ENCODE measurements at regions not wholly inside any gene's neighbourhood (a gene's known extent, or its start where the extent isn't known, plus 50 kb on each side); places are given as distances from the start of the nearest gene placed in this dataset.
"Not testable (repeated sequence)": the region's sequence is repeated elsewhere in the genome, so short reads cannot be mapped to it uniquely, and the experiment has no call there.

GRCh38 chr4:62431513-62432231 lies 1231.5 kb downstream of the ADGRL3 start:
- not testable (repeated sequence) for H3K9me3 ChIP-seq (ENCODE audit: control insufficient read depth, insufficient read depth, low read length); H3K36me3 ChIP-seq (ENCODE audit: insufficient read depth, low read length); H3K9ac ChIP-seq (ENCODE audit: low read depth, low read length); H3K4me1 ChIP-seq (ENCODE audit: insufficient read depth, low read length)

GRCh38 chr4:62429297-62429696 lies 1229.2 kb downstream of the ADGRL3 start:
- no peak overlapping the region for H3K9ac ChIP-seq (ENCODE audit: low read depth, low read length)
- H3K9me3 ChIP-seq (ENCODE audit: control insufficient read depth, insufficient read depth, low read length) = peaks cover 3% of the 10 kb centered on the region; the same call in 1 of the 2 replicates
- H3K36me3 ChIP-seq (ENCODE audit: insufficient read depth, low read length) = no peaks in the 10 kb centered on the region; the same call in 1 of the 2 replicates
- H3K4me1 ChIP-seq (ENCODE audit: insufficient read depth, low read length) = peaks cover 5% of the 10 kb centered on the region; the same call in 1 of the 2 replicates

GRCh38 chr4:62415256-62415655 lies 1215.1 kb downstream of the ADGRL3 start:
- no peaks in the 10 kb centered on the region for H3K36me3 ChIP-seq (ENCODE audit: insufficient read depth, low read length)
- no peaks in the 10 kb centered on the region for H3K9me3 ChIP-seq (ENCODE audit: control insufficient read depth, insufficient read depth, low read length)
- no peaks in the 10 kb centered on the region for H3K4me1 ChIP-seq (ENCODE audit: insufficient read depth, low read length)
- no peak overlapping the region for H3K9ac ChIP-seq (ENCODE audit: low read depth, low read length)

GRCh38 chr4:62414563-62414962 lies 1214.4 kb downstream of the ADGRL3 start:
- H3K4me1 ChIP-seq (ENCODE audit: insufficient read depth, low read length) = no peaks in the 10 kb centered on the region
- no peaks in the 10 kb centered on the region for H3K9me3 ChIP-seq (ENCODE audit: control insufficient read depth, insufficient read depth, low read length)
- H3K36me3 ChIP-seq (ENCODE audit: insufficient read depth, low read length) = no peaks in the 10 kb centered on the region
- H3K9ac ChIP-seq (ENCODE audit: low read depth, low read length) = no peak overlapping the region

GRCh38 chr4:62410371-62411003 lies 1210.4 kb downstream of the ADGRL3 start:
- Histone ChIP-seq H3K9me3 (ENCODE audit: control insufficient read depth, insufficient read depth, low read length) (no peaks in the 10 kb centered on the region), H3K9ac (ENCODE audit: low read depth, low read length) (no peak overlapping the region), H3K4me1 (ENCODE audit: insufficient read depth, low read length) (no peaks in the 10 kb centered on the region), H3K36me3 (ENCODE audit: insufficient read depth, low read length) (no peaks in the 10 kb centered on the region)

- no peaks in the 10 kb centered on the region for H3K9me3 ChIP-seq (ENCODE audit: control insufficient read depth, insufficient read depth, low read length)
- no peak overlapping the region for H3K9ac ChIP-seq (ENCODE audit: low read depth, low read length)
- no peaks in the 10 kb centered on the region for H3K36me3 ChIP-seq (ENCODE audit: insufficient read depth, low read length)
- H3K4me1 ChIP-seq (ENCODE audit: insufficient read depth, low read length) = no peaks in the 10 kb centered on the region
Observed at GRCh38 chr4:62408454-62408853, 1208.3 kb downstream of the ADGRL3 start.

GRCh38 chr4:62407534-62407933 lies 1207.4 kb downstream of the ADGRL3 start:
- no peaks in the 10 kb centered on the region for H3K36me3 ChIP-seq (ENCODE audit: insufficient read depth, low read length)
- H3K9me3 ChIP-seq (ENCODE audit: control insufficient read depth, insufficient read depth, low read length) = no peaks in the 10 kb centered on the region
- H3K9ac ChIP-seq (ENCODE audit: low read depth, low read length) = no peak overlapping the region
- no peaks in the 10 kb centered on the region for H3K4me1 ChIP-seq (ENCODE audit: insufficient read depth, low read length)

- H3K9ac ChIP-seq (ENCODE audit: low read depth, low read length) = no peak overlapping the region
- H3K9me3 ChIP-seq (ENCODE audit: control insufficient read depth, insufficient read depth, low read length) = no peaks in the 10 kb centered on the region
- H3K36me3 ChIP-seq (ENCODE audit: insufficient read depth, low read length) = no peaks in the 10 kb centered on the region
- H3K4me1 ChIP-seq (ENCODE audit: insufficient read depth, low read length) = no peaks in the 10 kb centered on the region
Observed at GRCh38 chr4:62402088-62402806, 1202.1 kb downstream of the ADGRL3 start.

- no peaks in the 10 kb centered on the region for H3K4me1 ChIP-seq (ENCODE audit: insufficient read depth, low read length)
- no peaks in the 10 kb centered on the region for H3K9me3 ChIP-seq (ENCODE audit: control insufficient read depth, insufficient read depth, low read length)
- H3K9ac ChIP-seq (ENCODE audit: low read depth, low read length) = no peak overlapping the region
- no peaks in the 10 kb centered on the region for H3K36me3 ChIP-seq (ENCODE audit: insufficient read depth, low read length)
Observed at GRCh38 chr4:62399242-62399641, 1199.1 kb downstream of the ADGRL3 start.

- Histone ChIP-seq H3K9ac (ENCODE audit: low read depth, low read length) (no peak overlapping the region), H3K4me1 (ENCODE audit: insufficient read depth, low read length) (no peaks in the 10 kb centered on the region), H3K36me3 (ENCODE audit: insufficient read depth, low read length) (no peaks in the 10 kb centered on the region), H3K9me3 (ENCODE audit: control insufficient read depth, insufficient read depth, low read length) (no peaks in the 10 kb centered on the region)
Observed at GRCh38 chr4:62398318-62398717, 1198.2 kb downstream of the ADGRL3 start.

GRCh38 chr4:62394766-62395165 lies 1194.6 kb downstream of the ADGRL3 start:
- H3K4me1 ChIP-seq (ENCODE audit: insufficient read depth, low read length) = no peaks in the 10 kb centered on the region
- H3K9ac ChIP-seq (ENCODE audit: low read depth, low read length) = no peak overlapping the region
- H3K9me3 ChIP-seq (ENCODE audit: control insufficient read depth, insufficient read depth, low read length) = no peaks in the 10 kb centered on the region
- no peaks in the 10 kb centered on the region for H3K36me3 ChIP-seq (ENCODE audit: insufficient read depth, low read length)

GRCh38 chr4:62387808-62388207 lies 1187.7 kb downstream of the ADGRL3 start:
- Histone ChIP-seq H3K9ac (ENCODE audit: low read depth, low read length) (no peak overlapping the region), H3K36me3 (ENCODE audit: insufficient read depth, low read length) (no peaks in the 10 kb centered on the region), H3K9me3 (ENCODE audit: control insufficient read depth, insufficient read depth, low read length) (no peaks in the 10 kb centered on the region), H3K4me1 (ENCODE audit: insufficient read depth, low read length) (no peaks in the 10 kb centered on the region)

GRCh38 chr4:62377700-62378099 lies 1177.6 kb downstream of the ADGRL3 start:
- H3K4me1 ChIP-seq (ENCODE audit: insufficient read depth, low read length) = no peaks in the 10 kb centered on the region

GRCh38 chr4:62377245-62377644 lies 1177.1 kb downstream of the ADGRL3 start:
- no peaks in the 10 kb centered on the region for H3K9me3 ChIP-seq (ENCODE audit: control insufficient read depth, insufficient read depth, low read length)
- H3K36me3 ChIP-seq (ENCODE audit: insufficient read depth, low read length) = no peaks in the 10 kb centered on the region
- H3K9ac ChIP-seq (ENCODE audit: low read depth, low read length) = no peak overlapping the region
- no peaks in the 10 kb centered on the region for H3K4me1 ChIP-seq (ENCODE audit: insufficient read depth, low read length)

More at GRCh38 chr4:62377700-62378099, 1177.6 kb downstream of the ADGRL3 start:
- H3K9me3 ChIP-seq (ENCODE audit: control insufficient read depth, insufficient read depth, low read length) = no peaks in the 10 kb centered on the region
- H3K9ac ChIP-seq (ENCODE audit: low read depth, low read length) = no peak overlapping the region
- no peaks in the 10 kb centered on the region for H3K36me3 ChIP-seq (ENCODE audit: insufficient read depth, low read length)

GRCh38 chr4:62366939-62367338 lies 1166.8 kb downstream of the ADGRL3 start:
- H3K4me1 ChIP-seq (ENCODE audit: insufficient read depth, low read length) = no peaks in the 10 kb centered on the region
- no peak overlapping the region for H3K9ac ChIP-seq (ENCODE audit: low read depth, low read length)
- no peaks in the 10 kb centered on the region for H3K36me3 ChIP-seq (ENCODE audit: insufficient read depth, low read length)
- no peaks in the 10 kb centered on the region for H3K9me3 ChIP-seq (ENCODE audit: control insufficient read depth, insufficient read depth, low read length)
